D721Med (cell line): ENCODE measurements at regions not wholly inside any gene's neighbourhood (a gene's known extent, or its start where the extent isn't known, plus 50 kb on each side); places are given as distances from the start of the nearest gene placed in this dataset.
"Not testable (repeated sequence)": the region's sequence is repeated elsewhere in the genome, so short reads cannot be mapped to it uniquely, and the experiment has no call there.

Source experiments
- DNase-seq: peaks from one replicate; pipeline ENCODE4 v3.0.0; 2011; ENCODE audit warnings: low spot score; ENCODE audit not compliant: insufficient read length
- FAIRE-seq: peaks from 2 replicates; lab custom pipeline; 2011; peaks lifted over from hg19 to GRCh38; lab: Jason Lieb, UNC
- TF ChIP-seq, protein P1 (sequence below): IDR thresholded peaks from 2 replicates; pipeline ENCODE4 v1.5.1; 2012; ENCODE audit warnings: mild to moderate bottlenecking, control low read depth; ENCODE audit not compliant: insufficient read depth; ENCODE audit errors: missing control alignments

- DNase-seq (no peak), FAIRE-seq (no peak)
- TF ChIP-seq, protein P1, sequence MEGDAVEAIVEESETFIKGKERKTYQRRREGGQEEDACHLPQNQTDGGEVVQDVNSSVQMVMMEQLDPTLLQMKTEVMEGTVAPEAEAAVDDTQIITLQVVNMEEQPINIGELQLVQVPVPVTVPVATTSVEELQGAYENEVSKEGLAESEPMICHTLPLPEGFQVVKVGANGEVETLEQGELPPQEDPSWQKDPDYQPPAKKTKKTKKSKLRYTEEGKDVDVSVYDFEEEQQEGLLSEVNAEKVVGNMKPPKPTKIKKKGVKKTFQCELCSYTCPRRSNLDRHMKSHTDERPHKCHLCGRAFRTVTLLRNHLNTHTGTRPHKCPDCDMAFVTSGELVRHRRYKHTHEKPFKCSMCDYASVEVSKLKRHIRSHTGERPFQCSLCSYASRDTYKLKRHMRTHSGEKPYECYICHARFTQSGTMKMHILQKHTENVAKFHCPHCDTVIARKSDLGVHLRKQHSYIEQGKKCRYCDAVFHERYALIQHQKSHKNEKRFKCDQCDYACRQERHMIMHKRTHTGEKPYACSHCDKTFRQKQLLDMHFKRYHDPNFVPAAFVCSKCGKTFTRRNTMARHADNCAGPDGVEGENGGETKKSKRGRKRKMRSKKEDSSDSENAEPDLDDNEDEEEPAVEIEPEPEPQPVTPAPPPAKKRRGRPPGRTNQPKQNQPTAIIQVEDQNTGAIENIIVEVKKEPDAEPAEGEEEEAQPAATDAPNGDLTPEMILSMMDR: no peak
Measured at GRCh38 chr1:221521686-221522085, 220.2 kb downstream of the DUSP10 start.

DNA sequence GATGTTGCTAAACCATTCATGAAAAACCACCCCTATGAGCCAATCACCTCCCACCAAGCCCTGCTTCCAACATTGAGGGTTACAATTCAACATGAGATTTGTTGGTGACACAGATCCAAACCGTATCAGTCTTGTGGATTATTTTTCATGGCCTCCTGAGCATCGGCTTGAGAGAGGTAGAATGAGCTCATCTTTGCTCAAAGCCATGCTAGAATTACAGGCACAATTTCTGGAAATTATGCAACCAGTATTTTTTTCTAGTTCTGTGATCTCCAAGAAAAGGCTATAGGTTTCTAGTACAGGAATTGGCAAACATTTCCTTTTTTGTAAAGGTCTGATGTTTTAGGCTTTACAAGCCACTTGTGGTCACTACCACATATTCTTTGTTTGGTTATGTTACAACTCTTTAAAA, 219.4 kb downstream of the DUSP10 start:
- TF ChIP-seq, protein P1: no peak
- FAIRE-seq: no peak

GRCh38 chr1:221525749-221526148, 216.1 kb downstream of the DUSP10 start:
- DNase-seq: no peak
- FAIRE-seq: no peak
- TF ChIP-seq, protein P1: no peak

More for the DNA sequence above, 219.4 kb downstream of the DUSP10 start:
- DNase-seq: no peak

- DNase-seq (no peak), FAIRE-seq (no peak)
- TF ChIP-seq, protein P1: no peak
Measured at GRCh38 chr1:221527302-221527701, 214.6 kb downstream of the DUSP10 start.

- FAIRE-seq: no peak
- TF ChIP-seq, protein P1: no peak
- no peak for DNase-seq
Measured at GRCh38 chr1:221527886-221528624, 213.8 kb downstream of the DUSP10 start.

DNA sequence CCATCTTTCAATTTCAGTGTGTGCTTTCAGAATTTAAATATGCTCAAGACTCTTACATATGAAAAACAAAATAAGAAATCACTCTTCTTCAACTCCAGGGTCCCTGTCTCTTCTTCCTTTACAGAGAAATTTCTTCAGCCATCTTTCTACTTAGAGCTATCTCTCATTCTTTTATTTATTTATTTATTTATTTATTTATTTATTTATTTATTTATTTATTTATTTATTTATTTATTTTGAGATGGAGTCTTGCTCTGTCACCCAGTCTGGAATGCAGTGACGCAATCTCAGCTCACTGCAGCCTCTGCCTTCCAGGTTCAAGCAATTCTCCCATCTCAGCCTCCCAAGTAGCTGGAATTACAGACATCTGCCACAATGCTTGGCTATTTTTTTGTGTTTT, 211.7 kb downstream of the DUSP10 start:
- FAIRE-seq, DNase-seq: not testable (repeated sequence)

DNA sequence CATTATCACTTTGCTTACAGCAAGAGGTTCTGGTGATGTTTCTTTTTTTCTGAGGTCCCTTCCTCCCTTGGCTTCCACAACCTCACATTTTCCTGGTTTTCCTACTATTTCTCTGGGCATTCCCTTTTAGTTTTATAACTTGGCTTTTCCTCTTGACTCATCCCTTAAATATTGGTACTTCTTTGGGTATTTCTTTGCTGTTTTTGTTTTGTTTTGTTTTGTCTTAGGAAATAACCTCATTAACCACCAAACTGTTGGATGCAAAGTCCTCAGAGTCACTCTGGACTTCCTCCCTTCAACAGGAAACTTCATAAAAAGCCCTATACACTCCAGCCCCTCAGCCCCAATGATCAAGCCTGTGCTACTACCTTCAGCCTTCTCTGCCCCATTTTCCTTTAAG, 211.1 kb downstream of the DUSP10 start:
- DNase-seq (no peak), FAIRE-seq (no peak)
- TF ChIP-seq, protein P1: no peak
